CD14-positive monocyte (primary cell): ENCODE measurements at regions not wholly inside any gene's neighbourhood (a gene's known extent, or its start where the extent isn't known, plus 50 kb on each side); places are given as distances from the start of the nearest gene placed in this dataset.

Source experiments
- DNase-seq, 3 donors: peaks; one replicate each; pipeline ENCODE4 v3.0.0-alpha.2; 2011 to 2022
- H2AFZ ChIP-seq: 2 replicates; pipeline ENCODE4 v1.6.0; 2012; ENCODE audit warnings: mild to moderate bottlenecking, low read depth, low read length, inconsistent platforms; ENCODE audit not compliant: insufficient read depth, poor library complexity, severe bottlenecking
- H3K27ac ChIP-seq, 2 donors: 1 replicate in 1 of 2; 2 replicates in 1 of 2; pipeline ENCODE4 v1.5.1; 2012 to 2013; ENCODE audit warnings: low read length in 2 of 2, control low read depth in 1 of 2, inconsistent platforms in 1 of 2, low read depth in 1 of 2, mild to moderate bottlenecking in 1 of 2
- H3K27me3 ChIP-seq, 2 donors: one replicate each; pipeline versions ENCODE4 v1.6.0 to v1.6.1; 2011 to 2013; ENCODE audit warnings: low read length in 2 of 2; ENCODE audit not compliant: control insufficient read depth in 2 of 2, insufficient read depth in 2 of 2
- H3K36me3 ChIP-seq, 2 donors: replicated peaks in 1 of 2; 1 replicate in 1 of 2; 2 replicates in 1 of 2; pipeline versions ENCODE4 v1.5.1 to v1.6.1; 2012 to 2013; ENCODE audit warnings: low read length in 2 of 2, control low read depth in 1 of 2, inconsistent platforms in 1 of 2, mild to moderate bottlenecking in 1 of 2; ENCODE audit not compliant: insufficient read depth in 2 of 2, control insufficient read depth in 1 of 2
- H3K4me1 ChIP-seq, 2 donors: 1 replicate in 1 of 2; 2 replicates in 1 of 2; pipeline versions ENCODE4 v1.5.1 to v1.6.1; 2012 to 2013; ENCODE audit warnings: low read length in 2 of 2, control low read depth in 1 of 2, inconsistent platforms in 1 of 2, mild to moderate bottlenecking in 1 of 2, moderate library complexity in 1 of 2; ENCODE audit not compliant: insufficient read depth in 2 of 2, control insufficient read depth in 1 of 2
- H3K4me2 ChIP-seq: replicated peaks from 2 replicates; pipeline ENCODE3; 2012; ENCODE audit warnings: low read length, moderate library complexity, mild to moderate bottlenecking; ENCODE audit not compliant: poor library complexity, severe bottlenecking; ENCODE audit errors: extremely low read depth
- H3K4me3 ChIP-seq, 3 experiments: fragments of 200-600 bp in 1 of 3; sonication (generic) in 1 of 3; replicated peaks in 1 of 3; 1 replicate in 2 of 3; 2 replicates in 1 of 3; pipeline ENCODE4 v1.5.1; 2011 to 2013; ENCODE audit warnings: low read length in 3 of 3, mild to moderate bottlenecking in 3 of 3, control low read depth in 2 of 3, low read depth in 2 of 3, inconsistent platforms in 1 of 3, moderate library complexity in 1 of 3
- H3K79me2 ChIP-seq: 2 replicates; pipeline ENCODE4 v1.6.0; 2012; ENCODE audit warnings: mild to moderate bottlenecking, control low read depth, inconsistent platforms, low read length, moderate library complexity; ENCODE audit not compliant: insufficient read depth
- H3K9ac ChIP-seq: 2 replicates; pipeline ENCODE4 v1.6.0; 2017; ENCODE audit warnings: low read length, mild to moderate bottlenecking; ENCODE audit not compliant: insufficient read depth, poor library complexity, severe bottlenecking
- H3K9me3 ChIP-seq, 2 donors: replicated peaks in 1 of 2; 1 replicate in 1 of 2; 2 replicates in 1 of 2; pipeline versions ENCODE4 v1.5.1 to v1.6.1; 2012 to 2013; ENCODE audit warnings: low read length in 2 of 2, control low read depth in 1 of 2; ENCODE audit not compliant: control insufficient read depth in 1 of 2, insufficient read depth in 1 of 2
- H4K20me1 ChIP-seq: 2 replicates; pipeline ENCODE4 v1.6.0; 2012; ENCODE audit warnings: mild to moderate bottlenecking, low read length, control low read depth, moderate library complexity; ENCODE audit not compliant: insufficient read depth
- H3K27ac Mint-ChIP-seq, 7 donors: one replicate each; pipeline ENCODE4 v1.8.0; 2020; ENCODE audit warnings: mild to moderate bottlenecking in 7 of 7, mixed read lengths in 7 of 7, moderate library complexity in 6 of 7, inconsistent platforms in 2 of 7
- H3K27me3 Mint-ChIP-seq, 3 donors: one replicate each; pipeline ENCODE4 v1.8.0; 2021 to 2022; ENCODE audit warnings: low read depth in 3 of 3, mild to moderate bottlenecking in 3 of 3, mixed read lengths in 3 of 3, moderate library complexity in 3 of 3, inconsistent platforms in 1 of 3
- H3K36me3 Mint-ChIP-seq, 2 donors: one replicate each; pipeline ENCODE4 v1.8.0; 2020; ENCODE audit warnings: mixed read lengths in 2 of 2, inconsistent platforms in 1 of 2, mild to moderate bottlenecking in 1 of 2
- H3K4me1 Mint-ChIP-seq: one replicate; pipeline ENCODE4 v1.8.0; 2020; ENCODE audit warnings: mild to moderate bottlenecking, mixed read lengths
- H3K4me3 Mint-ChIP-seq, 2 donors: one replicate each; pipeline ENCODE4 v1.8.0; 2020; ENCODE audit warnings: mild to moderate bottlenecking in 2 of 2, mixed read lengths in 2 of 2, moderate library complexity in 1 of 2
- H3K9me3 Mint-ChIP-seq, 7 donors: one replicate each; pipeline ENCODE4 v1.8.0; 2020 to 2022; ENCODE audit warnings: mixed read lengths in 7 of 7, mild to moderate bottlenecking in 6 of 7, moderate library complexity in 6 of 7, inconsistent platforms in 2 of 7
- CTCF ChIP-seq: fragments of 200-600 bp; IDR thresholded peaks from one replicate; pipeline ENCODE4 v1.8.0; 2022; ENCODE audit warnings: antibody characterized with exemption, mild to moderate bottlenecking
- WGBS: methylation state at CpG from one replicate; pipeline ENCODE4 v1.1.5; 2013; ENCODE audit warnings: missing lambda C conversion rate; ENCODE audit not compliant: insufficient coverage; 5-methylcytosine and 5-hydroxymethylcytosine counted together
- intact Hi-C, 2 donors: fragments of 100-400 bp; cut with micrococcal nuclease; formaldehyde crosslinking; loops; one replicate each; pipeline versions ENCODE4 v1.15.0 to v1.15.1; 2023

- H3K27me3 Mint-ChIP-seq: peaks cover 0 to 7% (median 2%) of the 10 kb centered on the region in 3 donors
- Histone ChIP-seq H3K36me3 (no peaks in the 10 kb centered on the region), H3K27me3 (no peaks in the 10 kb centered on the region), H4K20me1 (no peaks in the 10 kb centered on the region), H3K9ac (no peak overlapping the region), H3K79me2 (no peaks in the 10 kb centered on the region), H3K4me1 (no peaks in the 10 kb centered on the region), H3K4me3 (no peak overlapping the region), H3K27ac (no peak overlapping the region), H2AFZ (no peak overlapping the region), H3K4me2 (no peak overlapping the region), H3K9me3 (peaks cover 3 to 6% of the 10 kb centered on the region in 2 donors)
- H3K36me3 Mint-ChIP-seq: no peaks in the 10 kb centered on the region
- H3K27ac Mint-ChIP-seq: no peak overlapping the region
- intact Hi-C loops: no loop called here
- no peak overlapping the region for H3K4me3 Mint-ChIP-seq
- no peak for TF ChIP-seq CTCF
- H3K9me3 Mint-ChIP-seq: peaks cover 2 to 15% (median 7%) of the 10 kb centered on the region in 7 donors
- H3K4me1 Mint-ChIP-seq: no peaks in the 10 kb centered on the region
- DNase-seq: no peak
Measured at GRCh38 chr14:34277191-34277590, 184.8 kb downstream of the SPTSSA start.

GRCh38 chr14:34275530-34275929, 186.5 kb downstream of the SPTSSA start:
- no peak for TF ChIP-seq CTCF
- Histone ChIP-seq H3K9me3 (no peaks in the 10 kb centered on the region), H3K27me3 (peaks cover 0 to under 1% of the 10 kb centered on the region in 2 donors), H3K27ac (no peak overlapping the region), H4K20me1 (no peaks in the 10 kb centered on the region), H2AFZ (no peak overlapping the region), H3K4me3 (no peak overlapping the region), H3K4me2 (no peak overlapping the region), H3K36me3 (no peaks in the 10 kb centered on the region), H3K79me2 (no peaks in the 10 kb centered on the region), H3K9ac (no peak overlapping the region), H3K4me1 (no peaks in the 10 kb centered on the region)
- WGBS: 80% methylated on average over 1 of the region's 1 CpG
- H3K9me3 Mint-ChIP-seq: peaks cover 0 to 7% (median 1%) of the 10 kb centered on the region in 7 donors
- H3K27ac Mint-ChIP-seq: no peak overlapping the region
- no peaks in the 10 kb centered on the region for H3K36me3 Mint-ChIP-seq
- H3K4me3 Mint-ChIP-seq: no peak overlapping the region
- intact Hi-C loops: no loop called here
- H3K27me3 Mint-ChIP-seq: peaks cover 3 to 7% (median 4%) of the 10 kb centered on the region in 3 donors
- H3K4me1 Mint-ChIP-seq: no peaks in the 10 kb centered on the region
- DNase-seq: no peak
